Fibroblast of upper back skin (primary cell): ENCODE measurements at regions not wholly inside any gene's neighbourhood (a gene's known extent, or its start where the extent isn't known, plus 50 kb on each side); places are given as distances from the start of the nearest gene placed in this dataset.

Experiments used
- DNase-seq: peaks from one replicate; pipeline ENCODE4 v3.0.0-alpha.2; 2013

DNA sequence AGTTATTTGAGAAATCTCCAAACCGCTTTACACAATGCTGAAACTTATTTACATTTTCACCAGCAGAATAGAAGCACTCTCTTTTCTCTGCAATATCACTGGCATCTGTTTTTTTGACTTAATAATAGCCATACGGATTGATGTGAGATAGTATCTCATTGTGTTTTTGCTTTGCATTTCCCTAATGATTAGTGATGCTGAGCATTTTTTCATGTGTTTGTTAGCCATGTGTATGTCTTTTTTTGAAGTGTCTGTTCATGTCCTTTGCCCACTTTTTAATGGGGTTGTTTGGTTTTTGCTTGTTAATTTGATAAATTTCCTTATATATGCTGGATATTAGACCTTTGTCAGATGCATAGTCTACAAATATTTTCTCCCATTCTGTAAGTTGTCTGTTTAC is 73.6 kb downstream of the FBXO5 start:
- DNase-seq: no peak

- no peak for DNase-seq
These were observed 66.8 kb downstream of the FBXO5 start for GRCh38 chr6:152916035-152916434.

DNA sequence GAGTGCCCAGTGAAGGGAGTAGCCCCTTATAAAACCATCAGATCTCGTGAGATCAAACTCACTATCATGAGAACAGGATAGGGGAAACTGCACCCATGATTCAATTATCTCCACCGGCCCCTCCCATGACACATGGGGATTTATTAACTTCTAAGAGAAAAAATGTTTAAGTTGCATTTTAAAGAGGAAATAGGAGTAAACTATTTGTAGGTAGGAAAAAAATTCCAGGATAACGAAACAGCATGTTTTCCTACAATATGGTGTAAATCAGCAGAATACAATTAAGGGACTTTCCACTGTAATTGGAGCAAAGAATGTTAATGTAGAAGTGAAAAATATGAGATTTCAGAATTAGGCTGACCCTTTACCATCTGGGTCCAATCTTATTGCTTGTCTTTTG is 63.9 kb downstream of the FBXO5 start:
- no peak for DNase-seq

- DNase-seq: no peak
These were observed 62.8 kb downstream of the FBXO5 start for GRCh38 chr6:152920016-152920415.
